ENCODE measurements at regions not wholly inside any gene's neighbourhood (a gene's known extent, or its start where the extent isn't known, plus 50 kb on each side); places are given as distances from the start of the nearest gene placed in this dataset.

GRCh38 chr3:31361371-31362273, 171.1 kb upstream of the STT3B start:
- Histone ChIP-seq H3K4me3 (replicated peaks in 1 of 3; ENCODE audit: insufficient read depth in 1 of 3, low read depth in 2 of 3, low read length in 3 of 3) (no peak overlapping the region), H3K36me3 (replicated peaks in 1 of 2; ENCODE audit: control insufficient read depth in 1 of 2, insufficient read depth in 2 of 2, low read length in 2 of 2) (no peaks in the 10 kb centered on the region), H2AFZ (ENCODE audit: low read length) (no peak overlapping the region), H3K9me3 (ENCODE audit: low read length) (no peaks in the 10 kb centered on the region), H4K20me1 (ENCODE audit: insufficient read depth, low read length) (no peaks in the 10 kb centered on the region), H3K4me2 (ENCODE audit: low read depth, low read length) (no peak overlapping the region), H3K9ac (ENCODE audit: insufficient read depth, low read depth, low read length) (no peak overlapping the region), H3K27ac (ENCODE audit: extremely low read length, insufficient read depth, low read length) (no peak overlapping the region), H3K79me2 (ENCODE audit: insufficient read depth, low read length) (no peaks in the 10 kb centered on the region), H3K27me3 (ENCODE audit: control insufficient read depth in 1 of 2, insufficient read depth in 2 of 2, low read length in 2 of 2) (no peaks in the 10 kb centered on the region), H3K4me1 (ENCODE audit: insufficient read depth, low read length) (peaks cover 16% of the 10 kb centered on the region)
- WGBS (ENCODE audit: low lambda C conversion rate), result 86% methylated on average over 6 of the region's 6 CpGs
- no TSS peak for BruUV-seq (replicated peaks)
- ATAC-seq, result no peak
- intact Hi-C loops (cut with micrococcal nuclease; ENCODE audit: unreplicated experiment) (no loop called here), in situ Hi-C loops (cut with HindIII; ENCODE audit: extremely low pct_ligation_motif_present, low pct_unique_long_range_greater_than_20kb) (no loop called here)
- CTCF ChIA-PET (ENCODE audit: low intra/inter-chr PET ratio, low total read pairs), result no interaction called here
- no peak for TF ChIP-seq ZNF577 (CRISPR knock-in tag; IDR thresholded peaks at IDR 0.05; ENCODE audit: borderline replicate concordance, low read depth)
- no peak for TF ChIP-seq ASH2L (IDR thresholded peaks at IDR 0.05; ENCODE audit: insufficient read length, low read depth, low read length)
- TF ChIP-seq FOSL2 (CRISPR knock-in tag; IDR thresholded peaks at IDR 0.05), result no peak
- TF ChIP-seq ZNF343 (CRISPR knock-in tag; IDR thresholded peaks at IDR 0.05), result no peak
- TF ChIP-seq AHR (CRISPR knock-in tag; IDR thresholded peaks at IDR 0.05), result no peak
- TF ChIP-seq ZNF615 (CRISPR knock-in tag; IDR thresholded peaks at IDR 0.05; ENCODE audit: borderline replicate concordance), result no peak
- no peak for TF ChIP-seq SKI (IDR thresholded peaks at IDR 0.05; ENCODE audit: partially characterized antibody)
- no peak for TF ChIP-seq ZBTB44 (CRISPR knock-in tag; IDR thresholded peaks at IDR 0.05)
- no peak for TF ChIP-seq HMGXB3 (CRISPR knock-in tag; IDR thresholded peaks at IDR 0.05; ENCODE audit: borderline replicate concordance)
- no peak for DNase-seq (ENCODE audit: low spot score)
- FAIRE-seq, result no peak
- POLR2A ChIA-PET, result no interaction called here

Data from HepG2 (cell line).